IPS-15b (cell line): ENCODE measurements at regions not wholly inside any gene's neighbourhood (a gene's known extent, or its start where the extent isn't known, plus 50 kb on each side); places are given as distances from the start of the nearest gene placed in this dataset.

Source experiments
- H3K27me3 ChIP-seq: one replicate; pipeline ENCODE4 v1.6.1; 2013; ENCODE audit warnings: low read length; ENCODE audit not compliant: control insufficient read depth, insufficient read depth
- H3K36me3 ChIP-seq: one replicate; pipeline ENCODE4 v1.6.1; 2013; ENCODE audit warnings: low read length; ENCODE audit not compliant: control insufficient read depth, insufficient read depth
- H3K4me1 ChIP-seq: one replicate; pipeline ENCODE4 v1.6.1; 2013; ENCODE audit warnings: mild to moderate bottlenecking, low read length; ENCODE audit not compliant: control insufficient read depth, insufficient read depth
- H3K4me3 ChIP-seq: one replicate; pipeline ENCODE4 v1.5.1; 2013; ENCODE audit warnings: low read depth, low read length
- H3K9ac ChIP-seq: one replicate; pipeline ENCODE4 v1.6.1; 2013; ENCODE audit warnings: low read depth, mild to moderate bottlenecking, low read length
- H3K9me3 ChIP-seq: one replicate; pipeline ENCODE4 v1.6.1; 2013; ENCODE audit warnings: mild to moderate bottlenecking, low read length; ENCODE audit not compliant: control insufficient read depth, insufficient read depth

DNA sequence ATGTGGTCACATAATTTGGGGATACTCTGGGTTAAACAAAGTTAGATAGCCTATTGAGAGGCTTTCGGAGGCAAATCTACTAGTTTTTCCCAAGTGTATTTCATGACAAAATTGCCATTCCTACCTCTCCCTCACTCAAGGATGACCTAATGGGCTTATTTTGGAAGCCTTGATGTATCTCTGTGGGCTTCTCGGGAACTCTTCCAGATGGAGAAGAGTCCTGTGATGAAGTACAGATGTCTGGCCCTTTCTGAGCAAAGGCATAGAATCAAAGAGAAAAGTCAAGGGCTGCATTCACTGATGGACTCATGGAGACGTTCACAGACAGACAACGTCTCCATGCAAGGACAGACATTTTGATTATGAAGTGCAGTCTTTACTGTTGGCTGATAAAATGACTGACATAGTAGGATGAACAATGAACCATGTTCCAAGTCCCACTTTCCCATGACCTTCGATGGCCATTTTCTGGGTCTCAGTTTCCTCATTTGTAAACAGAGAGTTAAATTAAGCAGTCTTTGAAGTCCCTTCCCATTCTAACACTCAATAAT lies 347.2 kb upstream of the CD180 start:
- Histone ChIP-seq H3K36me3 (no peaks in the 10 kb centered on the region), H3K9me3 (no peaks in the 10 kb centered on the region), H3K9ac (no peak overlapping the region), H3K27me3 (no peaks in the 10 kb centered on the region), H3K4me1 (no peaks in the 10 kb centered on the region), H3K4me3 (no peak overlapping the region)

DNA sequence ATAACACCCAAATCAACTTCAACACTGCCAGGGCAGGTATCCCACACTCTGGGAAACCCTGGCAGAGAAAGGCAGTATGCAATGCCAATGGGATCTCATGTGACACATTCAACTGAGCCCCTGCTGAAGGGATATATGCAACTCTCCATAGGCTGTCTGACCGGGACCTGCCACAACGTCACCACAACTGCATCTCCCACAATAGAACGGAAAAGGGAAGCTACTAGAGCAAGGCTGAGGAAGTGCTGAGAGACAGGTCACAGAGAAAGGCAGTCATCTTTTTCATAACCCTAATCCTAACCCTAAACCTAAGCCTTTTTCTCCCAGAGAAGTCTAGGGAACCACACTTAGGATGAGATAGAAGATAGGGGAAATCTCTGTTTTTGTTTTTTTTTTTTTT lies 345.9 kb upstream of the CD180 start:
- Histone ChIP-seq H3K27me3 (no peaks in the 10 kb centered on the region), H3K4me1 (no peaks in the 10 kb centered on the region)

DNA sequence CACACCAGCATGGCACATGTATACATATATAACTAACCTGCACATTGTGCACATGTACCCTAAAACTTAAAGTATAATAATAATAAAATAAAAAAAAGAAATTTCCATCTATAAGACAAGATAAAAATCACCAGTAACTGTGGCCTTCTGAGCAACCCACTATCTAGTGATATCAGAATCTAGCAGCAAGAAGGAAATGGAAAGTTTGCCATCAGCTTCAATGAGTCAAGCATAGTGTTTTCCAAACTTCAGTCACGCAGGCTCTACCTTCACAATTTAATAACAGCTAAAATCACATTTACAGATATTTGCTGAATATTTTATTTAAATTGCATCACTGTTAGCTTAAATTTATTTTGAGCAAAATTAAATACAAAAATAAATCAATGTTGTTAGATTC lies 345.3 kb upstream of the CD180 start:
- Histone ChIP-seq H3K4me3 (no peak overlapping the region), H3K27me3 (no peaks in the 10 kb centered on the region), H3K9ac (no peak overlapping the region), H3K4me1 (no peaks in the 10 kb centered on the region), H3K36me3 (no peaks in the 10 kb centered on the region), H3K9me3 (no peaks in the 10 kb centered on the region)

More for the DNA sequence above, 345.9 kb upstream of the CD180 start:
- Histone ChIP-seq H3K9ac (no peak overlapping the region), H3K36me3 (no peaks in the 10 kb centered on the region), H3K4me3 (no peak overlapping the region), H3K9me3 (no peaks in the 10 kb centered on the region)

- Histone ChIP-seq H3K36me3 (no peaks in the 10 kb centered on the region), H3K4me3 (no peak overlapping the region), H3K4me1 (no peaks in the 10 kb centered on the region), H3K27me3 (no peaks in the 10 kb centered on the region), H3K9ac (no peak overlapping the region), H3K9me3 (no peaks in the 10 kb centered on the region)
Observed at GRCh38 chr5:67538855-67539506, 342.4 kb upstream of the CD180 start.

- Histone ChIP-seq H3K4me3 (no peak overlapping the region), H3K9me3 (no peaks in the 10 kb centered on the region), H3K27me3 (no peaks in the 10 kb centered on the region), H3K36me3 (no peaks in the 10 kb centered on the region), H3K4me1 (no peaks in the 10 kb centered on the region), H3K9ac (no peak overlapping the region)
Observed at GRCh38 chr5:67537439-67538148, 341.0 kb upstream of the CD180 start.

- H3K9me3 ChIP-seq: no peaks in the 10 kb centered on the region
- H3K4me3 ChIP-seq: no peak overlapping the region
- no peaks in the 10 kb centered on the region for H3K27me3 ChIP-seq
- no peaks in the 10 kb centered on the region for H3K4me1 ChIP-seq
- no peak overlapping the region for H3K9ac ChIP-seq
- H3K36me3 ChIP-seq: no peaks in the 10 kb centered on the region
Observed at GRCh38 chr5:67536866-67537265, 340.3 kb upstream of the CD180 start.

DNA sequence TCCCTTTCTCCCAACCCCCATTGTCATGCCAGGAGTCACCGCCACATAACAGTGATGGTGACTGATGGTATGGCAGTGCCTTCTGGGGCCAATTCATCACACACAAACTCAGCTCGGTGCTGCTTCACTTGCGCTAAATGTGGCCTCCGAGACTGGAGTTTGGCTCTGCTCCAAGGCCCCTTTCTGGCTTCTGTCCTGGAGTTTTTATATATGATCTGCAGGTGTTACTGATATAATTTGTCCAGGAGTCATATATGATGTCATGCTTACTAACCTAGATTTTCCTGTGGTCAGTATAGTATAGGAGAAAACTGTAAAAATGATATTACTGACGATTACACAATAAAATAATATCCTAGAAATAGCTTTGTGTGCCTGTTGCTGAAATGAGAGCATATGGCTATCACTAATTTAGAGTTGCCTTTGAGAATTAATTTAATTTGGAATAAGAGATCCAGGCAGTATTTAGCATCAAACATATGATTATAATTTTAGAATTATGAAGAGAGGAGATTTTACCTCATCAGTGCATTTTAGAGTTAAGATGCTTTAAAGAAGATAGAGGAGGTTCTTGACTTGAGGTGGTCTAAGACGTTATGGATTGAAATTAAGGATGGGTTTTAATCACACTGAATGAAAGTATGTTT lies 334.1 kb upstream of the CD180 start:
- Histone ChIP-seq H3K4me1 (no peaks in the 10 kb centered on the region), H3K36me3 (no peaks in the 10 kb centered on the region), H3K27me3 (no peaks in the 10 kb centered on the region), H3K9ac (no peak overlapping the region), H3K4me3 (no peak overlapping the region), H3K9me3 (no peaks in the 10 kb centered on the region)

GRCh38 chr5:67528953-67529352 lies 332.4 kb upstream of the CD180 start:
- H3K9ac ChIP-seq: no peak overlapping the region
- no peaks in the 10 kb centered on the region for H3K36me3 ChIP-seq
- no peaks in the 10 kb centered on the region for H3K4me1 ChIP-seq
- H3K4me3 ChIP-seq: no peak overlapping the region
- no peaks in the 10 kb centered on the region for H3K27me3 ChIP-seq
- no peaks in the 10 kb centered on the region for H3K9me3 ChIP-seq

GRCh38 chr5:67526793-67527192 lies 330.2 kb upstream of the CD180 start:
- no peak overlapping the region for H3K9ac ChIP-seq
- H3K9me3 ChIP-seq: no peaks in the 10 kb centered on the region
- H3K4me1 ChIP-seq: no peaks in the 10 kb centered on the region
- H3K36me3 ChIP-seq: no peaks in the 10 kb centered on the region
- H3K27me3 ChIP-seq: no peaks in the 10 kb centered on the region
- no peak overlapping the region for H3K4me3 ChIP-seq

- Histone ChIP-seq H3K9me3 (no peaks in the 10 kb centered on the region), H3K27me3 (no peaks in the 10 kb centered on the region), H3K36me3 (no peaks in the 10 kb centered on the region), H3K4me1 (no peaks in the 10 kb centered on the region), H3K4me3 (no peak overlapping the region), H3K9ac (no peak overlapping the region)
Observed at GRCh38 chr5:67520161-67520908, 323.7 kb upstream of the CD180 start.

- Histone ChIP-seq H3K4me1 (no peaks in the 10 kb centered on the region), H3K9me3 (no peaks in the 10 kb centered on the region), H3K36me3 (no peaks in the 10 kb centered on the region), H3K4me3 (no peak overlapping the region), H3K9ac (no peak overlapping the region), H3K27me3 (no peaks in the 10 kb centered on the region)
Observed at GRCh38 chr5:67518227-67518626, 321.6 kb upstream of the CD180 start.
